Esophagus squamous epithelium (tissue), 4 donors: ENCODE measurements at regions not wholly inside any gene's neighbourhood (a gene's known extent, or its start where the extent isn't known, plus 50 kb on each side); places are given as distances from the start of the nearest gene placed in this dataset.

Experiments
- POLR2A ChIP-seq, 4 donors: fragments of 450-650 bp; IDR thresholded peaks; one replicate each; pipeline ENCODE4 v1.6.1; 2017; ENCODE audit warnings: antibody characterized with exemption in 4 of 4, mild to moderate bottlenecking in 4 of 4, moderate library complexity in 3 of 4
- TF ChIP-seq, protein P1 (sequence below), 6 experiments: fragments of 450-650 bp in 4 of 6; fragments of 200-600 bp in 2 of 6; sonication (generic) in 2 of 6; IDR thresholded peaks; one replicate each; pipeline ENCODE4 v1.5.1; 2016 to 2019; ENCODE audit warnings: antibody characterized with exemption in 6 of 6, mild to moderate bottlenecking in 4 of 6, moderate library complexity in 4 of 6

DNA sequence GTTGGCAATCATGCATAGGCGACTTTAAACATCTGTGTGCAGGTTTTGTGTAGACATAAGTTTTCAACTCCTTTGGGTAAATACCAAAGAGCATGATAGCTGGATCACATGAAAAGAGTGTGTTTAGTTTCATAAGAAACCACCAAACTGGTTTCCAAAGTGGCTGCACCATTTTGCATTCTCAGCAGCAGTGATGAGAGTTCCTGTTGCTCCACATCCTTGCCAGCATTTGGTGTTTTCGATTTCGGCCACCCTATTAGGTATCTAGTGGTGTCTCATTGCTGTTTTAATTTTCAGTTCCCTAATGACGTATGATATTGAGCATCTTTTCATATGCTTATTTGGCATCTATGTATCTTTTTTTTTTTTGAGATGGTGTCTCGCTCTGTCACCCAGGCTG lies 62.8 kb upstream of the CCND1 start:
- no peak for TF ChIP-seq POLR2A (IDR thresholded peaks at IDR 0.05)
- TF ChIP-seq, protein P1, sequence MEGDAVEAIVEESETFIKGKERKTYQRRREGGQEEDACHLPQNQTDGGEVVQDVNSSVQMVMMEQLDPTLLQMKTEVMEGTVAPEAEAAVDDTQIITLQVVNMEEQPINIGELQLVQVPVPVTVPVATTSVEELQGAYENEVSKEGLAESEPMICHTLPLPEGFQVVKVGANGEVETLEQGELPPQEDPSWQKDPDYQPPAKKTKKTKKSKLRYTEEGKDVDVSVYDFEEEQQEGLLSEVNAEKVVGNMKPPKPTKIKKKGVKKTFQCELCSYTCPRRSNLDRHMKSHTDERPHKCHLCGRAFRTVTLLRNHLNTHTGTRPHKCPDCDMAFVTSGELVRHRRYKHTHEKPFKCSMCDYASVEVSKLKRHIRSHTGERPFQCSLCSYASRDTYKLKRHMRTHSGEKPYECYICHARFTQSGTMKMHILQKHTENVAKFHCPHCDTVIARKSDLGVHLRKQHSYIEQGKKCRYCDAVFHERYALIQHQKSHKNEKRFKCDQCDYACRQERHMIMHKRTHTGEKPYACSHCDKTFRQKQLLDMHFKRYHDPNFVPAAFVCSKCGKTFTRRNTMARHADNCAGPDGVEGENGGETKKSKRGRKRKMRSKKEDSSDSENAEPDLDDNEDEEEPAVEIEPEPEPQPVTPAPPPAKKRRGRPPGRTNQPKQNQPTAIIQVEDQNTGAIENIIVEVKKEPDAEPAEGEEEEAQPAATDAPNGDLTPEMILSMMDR (IDR thresholded peaks at IDR 0.05), result no peak
